HepG2 (cell line): ENCODE measurements at regions not wholly inside any gene's neighbourhood (a gene's known extent, or its start where the extent isn't known, plus 50 kb on each side); places are given as distances from the start of the nearest gene placed in this dataset.

Source experiments
- ATAC-seq: fragments of 200-7000 bp; cut with Tn5 transposase; 3 replicates; pipeline ENCODE4 v1.9.1; 2020; ENCODE audit warnings: mild to moderate bottlenecking, moderate library complexity
- BruUV-seq: library from RNA; stranded (reverse); fragments of 400-500 nt; replicated peaks from 2 replicates; lab custom pipeline; 2021; lab: Mats Ljungman, UMichigan
- CTCF ChIA-PET: fragments of 300-600 bp; formaldehyde crosslinking; extraction: SDS; loops from one replicate; lab custom pipeline; 2021; ENCODE audit warnings: low total read pairs, inconsistent platforms, low intra/inter-chr PET ratio; lab: Yijun Ruan, JAX
- POLR2A ChIA-PET: fragments of 350-600 bp; sonication (Branson Sonifier 250); formaldehyde crosslinking; loops from one replicate; lab custom pipeline; 2020; ENCODE audit warnings: antibody characterized with exemption, inconsistent platforms; lab: Yijun Ruan, JAX
- DNase-seq: peaks from one replicate; pipeline ENCODE4 v3.0.0-alpha.2; 2015; ENCODE audit warnings: low spot score
- FAIRE-seq: peaks from 3 replicates; lab custom pipeline; 2011; peaks lifted over from hg19 to GRCh38; lab: Jason Lieb, UNC
- H2AFZ ChIP-seq: one replicate; pipeline ENCODE4 v1.6.1; 2011; ENCODE audit warnings: low read length, inconsistent platforms
- H3K27ac ChIP-seq: fragments of 300-600 bp; 3 replicates; pipeline ENCODE4 v1.8.0; 2011; ENCODE audit warnings: mixed run types, mild to moderate bottlenecking, mixed read lengths, low read length, inconsistent platforms; ENCODE audit not compliant: insufficient read depth; ENCODE audit errors: extremely low read length
- H3K27me3 ChIP-seq, 2 experiments: fragments of 200-600 bp in 1 of 2; 2 replicates in 1 of 2; 3 replicates in 1 of 2; pipeline versions ENCODE4 v1.6.0 to v1.8.0; 2011; ENCODE audit warnings: low read length in 2 of 2, mild to moderate bottlenecking in 2 of 2, moderate library complexity in 2 of 2, inconsistent platforms in 1 of 2; ENCODE audit not compliant: insufficient read depth in 2 of 2, control insufficient read depth in 1 of 2
- H3K36me3 ChIP-seq, 2 experiments: fragments of 200-600 bp in 1 of 2; replicated peaks in 1 of 2; 2 replicates in 1 of 2; 3 replicates in 1 of 2; pipeline versions ENCODE4 v1.5.1 to v1.8.0; 2011; ENCODE audit warnings: low read length in 2 of 2, inconsistent platforms in 1 of 2; ENCODE audit not compliant: insufficient read depth in 2 of 2, control insufficient read depth in 1 of 2
- H3K4me1 ChIP-seq: 2 replicates; pipeline ENCODE4 v1.5.1; 2012; ENCODE audit warnings: low read length, inconsistent platforms; ENCODE audit not compliant: insufficient read depth
- H3K4me2 ChIP-seq: 2 replicates; pipeline ENCODE4 v1.6.0; 2011; ENCODE audit warnings: low read depth, low read length, inconsistent platforms
- H3K4me3 ChIP-seq, 3 experiments: fragments of 200-600 bp in 1 of 3; sonication (generic), shearing (Covaris generic) in 1 of 3; replicated peaks in 1 of 3; 2 replicates each; pipeline ENCODE4 v1.5.1; 2011 to 2016; ENCODE audit warnings: low read length in 3 of 3, inconsistent platforms in 2 of 3, low read depth in 2 of 3, mild to moderate bottlenecking in 2 of 3, control low read depth in 1 of 3, mixed read lengths in 1 of 3; ENCODE audit not compliant: insufficient read depth in 1 of 3
- H3K79me2 ChIP-seq: one replicate; pipeline ENCODE4 v1.6.1; 2011; ENCODE audit warnings: low read length, inconsistent platforms; ENCODE audit not compliant: insufficient read depth
- H3K9ac ChIP-seq: 2 replicates; pipeline ENCODE4 v1.6.0; 2011; ENCODE audit warnings: mild to moderate bottlenecking, low read depth, low read length, inconsistent platforms; ENCODE audit not compliant: insufficient read depth
- H3K9me3 ChIP-seq: 2 replicates; pipeline ENCODE4 v1.5.1; 2012; ENCODE audit warnings: mild to moderate bottlenecking, low read length
- H4K20me1 ChIP-seq: 2 replicates; pipeline ENCODE4 v1.6.0; 2011; ENCODE audit warnings: inconsistent platforms, mild to moderate bottlenecking, low read length, moderate library complexity; ENCODE audit not compliant: insufficient read depth
- ARID3A ChIP-seq: IDR thresholded peaks from 2 replicates; pipeline ENCODE4 v1.6.1; 2012; ENCODE audit warnings: low read depth, low read length, improper control_type of control experiment
- ELF3 ChIP-seq: IDR thresholded peaks from 2 replicates; pipeline ENCODE4 v1.6.1; 2016; ENCODE audit warnings: missing genetic modification reagents, missing compliant biosample characterization
- JUND ChIP-seq: sonication (generic); formaldehyde crosslinking; IDR thresholded peaks from 2 replicates; pipeline ENCODE4 v1.8.0; 2022; ENCODE audit warnings: mild to moderate bottlenecking, missing genetic modification reagents
- POLR2G ChIP-seq: fragments of 200-400 bp; formaldehyde crosslinking; IDR thresholded peaks from 2 replicates; pipeline ENCODE4 v1.6.1; 2018; ENCODE audit warnings: mild to moderate bottlenecking, low read depth, low read length, moderate library complexity
- RAD51 ChIP-seq: fragments of 450-650 bp; IDR thresholded peaks from 2 replicates; pipeline ENCODE4 v1.6.1; 2016; ENCODE audit warnings: borderline replicate concordance
- RERE ChIP-seq: IDR thresholded peaks from 2 replicates; pipeline ENCODE4 v1.6.1; 2016; ENCODE audit warnings: low read depth, missing genetic modification reagents, missing compliant biosample characterization
- RFXANK ChIP-seq: IDR thresholded peaks from 2 replicates; pipeline ENCODE4 v1.6.1; 2016
- SALL1 ChIP-seq: sonication (generic); formaldehyde crosslinking; IDR thresholded peaks from 2 replicates; pipeline ENCODE4 v1.8.0; 2022; ENCODE audit warnings: mild to moderate bottlenecking, missing genetic modification reagents
- SIN3A ChIP-seq: IDR thresholded peaks from 2 replicates; pipeline ENCODE4 v1.6.1; 2011; ENCODE audit warnings: low read depth, mild to moderate bottlenecking, control low read depth, low read length, borderline replicate concordance
- TEAD3 ChIP-seq: optimal IDR thresholded peaks from 2 replicates; pipeline ENCODE3; 2016; ENCODE audit warnings: borderline replicate concordance
- TFAP4 ChIP-seq: sonication (generic); IDR thresholded peaks from 2 replicates; pipeline ENCODE4 v1.6.1; 2016; ENCODE audit warnings: low read depth, borderline replicate concordance
- TMF1 ChIP-seq: sonication (generic); formaldehyde crosslinking; IDR thresholded peaks from 2 replicates; pipeline ENCODE4 v1.8.1; 2022; ENCODE audit warnings: low read depth, missing genetic modification reagents
- ZMAT3 ChIP-seq: sonication (generic); formaldehyde crosslinking; conservative IDR thresholded peaks from 2 replicates; pipeline ENCODE4 v1.7.0; 2021; ENCODE audit warnings: missing genetic modification reagents
- ZNF280B ChIP-seq: sonication (generic); formaldehyde crosslinking; IDR thresholded peaks from 2 replicates; pipeline ENCODE4 v1.5.0; 2020; ENCODE audit warnings: missing genetic modification reagents, mild to moderate bottlenecking, borderline replicate concordance
- ZNF34 ChIP-seq: sonication (generic); formaldehyde crosslinking; IDR thresholded peaks from 2 replicates; pipeline ENCODE4 v1.4.0; 2020; ENCODE audit warnings: mild to moderate bottlenecking, missing genetic modification reagents, borderline replicate concordance
- ZNF441 ChIP-seq: sonication (generic); formaldehyde crosslinking; IDR thresholded peaks from 2 replicates; pipeline ENCODE4 v1.7.0; 2021; ENCODE audit warnings: missing genetic modification reagents, borderline replicate concordance
- WGBS: methylation state at CpG from one replicate; pipeline ENCODE4 v1.1.6; 2017; ENCODE audit warnings: low lambda C conversion rate; 5-methylcytosine and 5-hydroxymethylcytosine counted together
- in situ Hi-C: cut with HindIII; loops from 2 replicates; pipeline ENCODE4 v1.10.0; 2017; ENCODE audit warnings: low pct_unique_long_range_greater_than_20kb; ENCODE audit not compliant: extremely low pct_ligation_motif_present
- intact Hi-C: fragments of 100-400 bp; cut with micrococcal nuclease; formaldehyde crosslinking; loops from one replicate; pipeline ENCODE4 v1.10.0; 2022; ENCODE audit not compliant: unreplicated experiment

GRCh38 chr5:103657301-103657700 lies 94.7 kb upstream of the NUDT12 start (continued):
- TF ChIP-seq ARID3A = no peak

DNA sequence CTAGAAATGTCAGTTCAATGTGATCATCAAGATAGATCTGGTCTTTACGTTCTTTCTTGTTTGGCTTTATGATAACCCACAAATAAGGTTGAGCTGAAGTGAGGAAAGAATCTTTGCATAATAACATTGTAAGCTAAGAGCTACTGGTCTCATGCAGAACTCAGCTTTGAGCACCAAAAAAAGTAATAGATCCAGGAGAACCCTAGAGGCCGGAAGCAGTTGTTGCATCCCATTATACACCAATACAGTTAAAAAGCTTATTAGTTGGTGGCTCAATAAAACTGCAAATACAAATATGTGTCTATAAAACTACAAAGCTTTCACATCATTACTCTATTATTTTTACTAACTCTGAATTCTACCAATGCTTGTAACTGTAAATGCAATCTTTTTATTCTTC lies 85.5 kb upstream of the NUDT12 start:
- no peak for FAIRE-seq
- Histone ChIP-seq H3K27me3 (no peaks in the 10 kb centered on the region), H3K4me1 (no peaks in the 10 kb centered on the region), H3K27ac (no peak overlapping the region), H3K79me2 (no peaks in the 10 kb centered on the region), H3K36me3 (no peaks in the 10 kb centered on the region), H2AFZ (no peak overlapping the region), H3K9me3 (no peaks in the 10 kb centered on the region), H3K9ac (no peak overlapping the region), H3K4me3 (no peak overlapping the region), H4K20me1 (no peaks in the 10 kb centered on the region), H3K4me2 (no peak overlapping the region)
- ChIA-PET POLR2A (no interaction called here), CTCF (no interaction called here)
- no peak for DNase-seq
- intact Hi-C loops = no loop called here
- ATAC-seq = no peak
- no TSS peak for BruUV-seq
- in situ Hi-C loops = no loop called here
- 0% methylated on average over 2 of the region's 2 CpGs for WGBS
- no peak for TF ChIP-seq TFAP4
- TF ChIP-seq ZMAT3 (CRISPR knock-in tag) = no peak
- no peak for TF ChIP-seq JUND
- TF ChIP-seq SIN3A = no peak
- TF ChIP-seq ZNF441 (CRISPR knock-in tag) = no peak
- no peak for TF ChIP-seq TEAD3 (CRISPR knock-in tag)
- no peak for TF ChIP-seq RAD51
- TF ChIP-seq SALL1 (CRISPR knock-in tag) = no peak
- TF ChIP-seq ZNF34 (CRISPR knock-in tag) = no peak
- TF ChIP-seq RERE (CRISPR knock-in tag) = no peak
- no peak for TF ChIP-seq ELF3
- no peak for TF ChIP-seq TMF1 (CRISPR knock-in tag)
- TF ChIP-seq POLR2G = no peak
- no peak for TF ChIP-seq RFXANK (CRISPR knock-in tag)
- no peak for TF ChIP-seq ZNF280B
